ENCODE measurements at regions not wholly inside any gene's neighbourhood (a gene's known extent, or its start where the extent isn't known, plus 50 kb on each side); places are given as distances from the start of the nearest gene placed in this dataset.

DNA sequence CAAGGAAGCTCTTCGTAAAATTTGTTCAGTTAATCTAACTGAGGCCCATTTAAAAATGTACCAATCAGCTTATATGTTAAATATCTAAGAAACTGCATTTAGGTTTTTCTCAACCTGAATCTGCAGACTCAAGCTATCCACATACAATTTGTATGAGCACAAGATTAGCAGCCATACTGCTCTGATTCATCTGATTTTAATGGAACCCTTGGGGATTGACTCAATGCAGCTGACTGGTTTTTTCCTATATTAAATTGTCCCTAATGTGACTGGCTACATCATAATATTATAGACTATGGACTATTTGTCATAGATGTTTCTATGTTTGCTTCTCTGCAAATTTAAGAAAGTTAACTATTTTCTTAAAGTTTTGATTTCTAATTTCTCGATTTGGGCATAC lies 451.0 kb upstream of the TUSC1 start:
- TF ChIP-seq, protein P1, sequence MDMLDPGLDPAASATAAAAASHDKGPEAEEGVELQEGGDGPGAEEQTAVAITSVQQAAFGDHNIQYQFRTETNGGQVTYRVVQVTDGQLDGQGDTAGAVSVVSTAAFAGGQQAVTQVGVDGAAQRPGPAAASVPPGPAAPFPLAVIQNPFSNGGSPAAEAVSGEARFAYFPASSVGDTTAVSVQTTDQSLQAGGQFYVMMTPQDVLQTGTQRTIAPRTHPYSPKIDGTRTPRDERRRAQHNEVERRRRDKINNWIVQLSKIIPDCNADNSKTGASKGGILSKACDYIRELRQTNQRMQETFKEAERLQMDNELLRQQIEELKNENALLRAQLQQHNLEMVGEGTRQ (CRISPR knock-in tag; IDR thresholded peaks at IDR 0.05) = no peak
- TF ChIP-seq IRF2 (CRISPR knock-in tag; IDR thresholded peaks at IDR 0.05; ENCODE audit: borderline replicate concordance, low read depth) (no peak), ZNF317 (CRISPR knock-in tag; IDR thresholded peaks at IDR 0.05; ENCODE audit: borderline replicate concordance, low read depth) (no peak), STAT6 (CRISPR knock-in tag; conservative IDR thresholded peaks at IDR 0.05; ENCODE audit: low read depth) (no peak), SMAD4 (CRISPR knock-in tag; IDR thresholded peaks at IDR 0.05) (no peak), GRHL2 (CRISPR knock-in tag; IDR thresholded peaks at IDR 0.05; ENCODE audit: insufficient replicate concordance, severe bottlenecking) (no peak), CTCF (IDR thresholded peaks at IDR 0.05) (no peak), MLX (CRISPR knock-in tag; IDR thresholded peaks at IDR 0.05) (no peak), OVOL2 (CRISPR knock-in tag; IDR thresholded peaks at IDR 0.05; ENCODE audit: borderline replicate concordance) (no peak), FOXP1 (CRISPR knock-in tag; IDR thresholded peaks at IDR 0.05; ENCODE audit: borderline replicate concordance) (no peak), ZNF423 (CRISPR knock-in tag; IDR thresholded peaks at IDR 0.05) (no peak), NFE2L1 (CRISPR knock-in tag; IDR thresholded peaks at IDR 0.05) (no peak), SP1 (CRISPR knock-in tag; conservative IDR thresholded peaks at IDR 0.05) (no peak), SOX15 (CRISPR knock-in tag; IDR thresholded peaks at IDR 0.05) (no peak)
- TF ChIP-seq, protein P2, sequence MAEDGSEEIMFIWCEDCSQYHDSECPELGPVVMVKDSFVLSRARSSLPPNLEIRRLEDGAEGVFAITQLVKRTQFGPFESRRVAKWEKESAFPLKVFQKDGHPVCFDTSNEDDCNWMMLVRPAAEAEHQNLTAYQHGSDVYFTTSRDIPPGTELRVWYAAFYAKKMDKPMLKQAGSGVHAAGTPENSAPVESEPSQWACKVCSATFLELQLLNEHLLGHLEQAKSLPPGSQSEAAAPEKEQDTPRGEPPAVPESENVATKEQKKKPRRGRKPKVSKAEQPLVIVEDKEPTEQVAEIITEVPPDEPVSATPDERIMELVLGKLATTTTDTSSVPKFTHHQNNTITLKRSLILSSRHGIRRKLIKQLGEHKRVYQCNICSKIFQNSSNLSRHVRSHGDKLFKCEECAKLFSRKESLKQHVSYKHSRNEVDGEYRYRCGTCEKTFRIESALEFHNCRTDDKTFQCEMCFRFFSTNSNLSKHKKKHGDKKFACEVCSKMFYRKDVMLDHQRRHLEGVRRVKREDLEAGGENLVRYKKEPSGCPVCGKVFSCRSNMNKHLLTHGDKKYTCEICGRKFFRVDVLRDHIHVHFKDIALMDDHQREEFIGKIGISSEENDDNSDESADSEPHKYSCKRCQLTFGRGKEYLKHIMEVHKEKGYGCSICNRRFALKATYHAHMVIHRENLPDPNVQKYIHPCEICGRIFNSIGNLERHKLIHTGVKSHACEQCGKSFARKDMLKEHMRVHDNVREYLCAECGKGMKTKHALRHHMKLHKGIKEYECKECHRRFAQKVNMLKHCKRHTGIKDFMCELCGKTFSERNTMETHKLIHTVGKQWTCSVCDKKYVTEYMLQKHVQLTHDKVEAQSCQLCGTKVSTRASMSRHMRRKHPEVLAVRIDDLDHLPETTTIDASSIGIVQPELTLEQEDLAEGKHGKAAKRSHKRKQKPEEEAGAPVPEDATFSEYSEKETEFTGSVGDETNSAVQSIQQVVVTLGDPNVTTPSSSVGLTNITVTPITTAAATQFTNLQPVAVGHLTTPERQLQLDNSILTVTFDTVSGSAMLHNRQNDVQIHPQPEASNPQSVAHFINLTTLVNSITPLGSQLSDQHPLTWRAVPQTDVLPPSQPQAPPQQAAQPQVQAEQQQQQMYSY (CRISPR knock-in tag; IDR thresholded peaks at IDR 0.05) = no peak
- POLR2A ChIA-PET = no interaction called here

GRCh38 chr9:26125693-26126092 lies 447.4 kb upstream of the TUSC1 start:
- ATAC-seq (no peak), DNase-seq (ENCODE audit: low spot score) (no peak)
- ChIA-PET CTCF (no interaction called here), POLR2A (no interaction called here)
- Mint-ChIP-seq H3K27me3 (ENCODE audit: low read depth) (no peaks in the 10 kb centered on the region), H3K4me3 (no peak overlapping the region), H3K9me3 (no peaks in the 10 kb centered on the region), H3K36me3 (no peaks in the 10 kb centered on the region), H3K27ac (no peak overlapping the region), H3K4me1 (no peaks in the 10 kb centered on the region)
- TF ChIP-seq IRF2 (CRISPR knock-in tag; IDR thresholded peaks at IDR 0.05; ENCODE audit: borderline replicate concordance, low read depth) = no peak
- TF ChIP-seq ELF4 (CRISPR knock-in tag; IDR thresholded peaks at IDR 0.05; ENCODE audit: low read depth) = no peak
- TF ChIP-seq CTCF (IDR thresholded peaks at IDR 0.05) = no peak
- TF ChIP-seq OVOL2 (CRISPR knock-in tag; IDR thresholded peaks at IDR 0.05; ENCODE audit: borderline replicate concordance) = no peak
- no peak for TF ChIP-seq TEAD4 (CRISPR knock-in tag; IDR thresholded peaks at IDR 0.05)
- TF ChIP-seq SMAD4 (CRISPR knock-in tag; IDR thresholded peaks at IDR 0.05) = no peak
- no peak for TF ChIP-seq CDX4 (CRISPR knock-in tag; IDR thresholded peaks at IDR 0.05; ENCODE audit: borderline replicate concordance)
- TF ChIP-seq ZNF671 (CRISPR knock-in tag; IDR thresholded peaks at IDR 0.05) = no peak
- no peak for TF ChIP-seq MYBL2 (CRISPR knock-in tag; IDR thresholded peaks at IDR 0.05)
- TF ChIP-seq ZNF219 (CRISPR knock-in tag; IDR thresholded peaks at IDR 0.05; ENCODE audit: borderline replicate concordance) = no peak

More for the DNA sequence above, 451.0 kb upstream of the TUSC1 start:
- ATAC-seq = no peak
- H3K27ac Mint-ChIP-seq = no peak overlapping the region
- no peaks in the 10 kb centered on the region for H3K9me3 Mint-ChIP-seq
- H3K4me1 Mint-ChIP-seq = peaks cover 9% of the 10 kb centered on the region
- DNase-seq (ENCODE audit: low spot score) = no peak
- H3K36me3 Mint-ChIP-seq = no peaks in the 10 kb centered on the region
- CTCF ChIA-PET = no interaction called here
- no peaks in the 10 kb centered on the region for H3K27me3 Mint-ChIP-seq (ENCODE audit: low read depth)
- H3K4me3 Mint-ChIP-seq = no peak overlapping the region
